OCI-LY7 (cell line): ENCODE measurements at regions not wholly inside any gene's neighbourhood (a gene's known extent, or its start where the extent isn't known, plus 50 kb on each side); places are given as distances from the start of the nearest gene placed in this dataset.

Experiments
- BruUV-seq: library from RNA; stranded (reverse); fragments of 400-500 nt; replicated peaks from 2 replicates; lab custom pipeline; 2021; lab: Mats Ljungman, UMichigan
- CTCF ChIA-PET: fragments of 300-600 bp; sonication (Branson Sonifier 250); formaldehyde crosslinking; loops from one replicate; lab custom pipeline; 2022; ENCODE audit warnings: antibody characterized with exemption; ENCODE audit not compliant: unreplicated experiment; lab: Charles Lee
- POLR2A ChIA-PET: fragments of 300-600 bp; sonication (Branson Sonifier 250); formaldehyde crosslinking; loops from one replicate; lab custom pipeline; 2022; ENCODE audit warnings: antibody characterized with exemption; lab: Charles Lee
- DNase-seq: peaks from one replicate; pipeline ENCODE4 v3.0.0-alpha.2; 2015; ENCODE audit warnings: low spot score
- H2AFZ ChIP-seq: fragments of 200-600 bp; sonication (generic), shearing (Covaris generic); 2 replicates; pipeline ENCODE4 v1.6.1; 2014; ENCODE audit warnings: mild to moderate bottlenecking, antibody characterized with exemption, low read length, moderate library complexity
- H3K27ac ChIP-seq: fragments of 200-600 bp; sonication (generic); 2 replicates; pipeline ENCODE4 v1.5.1; 2014; ENCODE audit warnings: mixed run types, low read depth, mild to moderate bottlenecking, moderate library complexity, low read length, inconsistent platforms; ENCODE audit not compliant: poor library complexity, severe bottlenecking
- H3K36me3 ChIP-seq: fragments of 200-600 bp; sonication (generic); 2 replicates; pipeline ENCODE4 v1.6.1; 2014; ENCODE audit warnings: mild to moderate bottlenecking, antibody characterized with exemption, low read length, moderate library complexity, mixed read lengths; ENCODE audit not compliant: insufficient read depth
- H3K4me1 ChIP-seq: fragments of 200-600 bp; sonication (generic); 2 replicates; pipeline ENCODE4 v1.5.1; 2014; ENCODE audit warnings: mild to moderate bottlenecking, low read length; ENCODE audit not compliant: insufficient read depth, poor library complexity, severe bottlenecking
- H3K4me2 ChIP-seq: fragments of 200-600 bp; sonication (generic); 2 replicates; pipeline ENCODE4 v1.6.1; 2014; ENCODE audit warnings: mild to moderate bottlenecking, low read length
- H3K4me3 ChIP-seq: fragments of 200-600 bp; sonication (generic); 2 replicates; pipeline ENCODE4 v1.5.1; 2014; ENCODE audit warnings: mild to moderate bottlenecking, low read depth, low read length; ENCODE audit not compliant: poor library complexity, severe bottlenecking
- H3K79me2 ChIP-seq: fragments of 200-600 bp; sonication (generic); 2 replicates; pipeline ENCODE4 v1.6.1; 2016; ENCODE audit warnings: low read depth, mild to moderate bottlenecking, low read length, moderate library complexity, mixed read lengths; ENCODE audit not compliant: insufficient read depth
- H3K9me2 ChIP-seq: fragments of 200-600 bp; sonication (generic); 2 replicates; pipeline ENCODE4 v1.6.1; 2016; ENCODE audit warnings: mild to moderate bottlenecking, low read length, mixed read lengths; ENCODE audit not compliant: insufficient read depth
- H3K9me3 ChIP-seq: fragments of 200-600 bp; sonication (generic); 2 replicates; pipeline ENCODE4 v1.6.1; 2014; ENCODE audit warnings: mild to moderate bottlenecking, mixed run types, low read length, mixed read lengths
- H4K20me1 ChIP-seq: fragments of 200-600 bp; sonication (generic); 2 replicates; pipeline ENCODE4 v1.6.1; 2014; ENCODE audit warnings: mild to moderate bottlenecking, antibody characterized with exemption, low read length, moderate library complexity, mixed read lengths; ENCODE audit not compliant: insufficient read depth
- CTCF ChIP-seq: fragments of 200-600 bp; sonication (generic); conservative IDR thresholded peaks from 2 replicates; pipeline ENCODE4 v1.5.1; 2014; ENCODE audit warnings: mild to moderate bottlenecking, antibody characterized with exemption, low read length, moderate library complexity, mixed read lengths
- EZH2phosphoT487 ChIP-seq: fragments of 200-600 bp; sonication (generic); IDR thresholded peaks from 2 replicates; pipeline ENCODE4 v1.6.1; 2018; ENCODE audit warnings: low read depth, borderline replicate concordance, mild to moderate bottlenecking, mixed run types, antibody characterized with exemption, low read length, moderate library complexity, mixed read lengths
- intact Hi-C: fragments of 100-400 bp; cut with micrococcal nuclease; formaldehyde crosslinking; loops from one replicate; pipeline ENCODE4 v1.10.0; 2022; ENCODE audit not compliant: unreplicated experiment

- Histone ChIP-seq H3K4me1 (no peaks in the 10 kb centered on the region), H2AFZ (no peak overlapping the region), H3K4me3 (no peak overlapping the region), H3K9me3 (no peaks in the 10 kb centered on the region), H3K79me2 (no peaks in the 10 kb centered on the region), H3K27ac (no peak overlapping the region), H4K20me1 (no peaks in the 10 kb centered on the region), H3K4me2 (no peak overlapping the region), H3K9me2 (no peaks in the 10 kb centered on the region), H3K36me3 (no peaks in the 10 kb centered on the region)
- intact Hi-C loops = no loop called here
- ChIA-PET CTCF (no interaction called here), POLR2A (no interaction called here)
- no peak for TF ChIP-seq CTCF
- TF ChIP-seq EZH2phosphoT487 = no peak
- BruUV-seq = no TSS peak
- DNase-seq = no peak
These were observed 603.7 kb upstream of the ALCAM start for GRCh38 chr3:104763007-104763406.

GRCh38 chr3:104764496-104764895 is 602.2 kb upstream of the ALCAM start:
- intact Hi-C loops = no loop called here
- Histone ChIP-seq H3K4me2 (no peak overlapping the region), H3K4me1 (no peaks in the 10 kb centered on the region), H3K4me3 (no peak overlapping the region), H3K27ac (no peak overlapping the region), H4K20me1 (no peaks in the 10 kb centered on the region), H3K36me3 (no peaks in the 10 kb centered on the region), H3K79me2 (no peaks in the 10 kb centered on the region), H3K9me2 (no peaks in the 10 kb centered on the region), H3K9me3 (no peaks in the 10 kb centered on the region), H2AFZ (no peak overlapping the region)
- BruUV-seq = no TSS peak
- no peak for DNase-seq
- no peak for TF ChIP-seq CTCF
- TF ChIP-seq EZH2phosphoT487 = no peak
- ChIA-PET CTCF (no interaction called here), POLR2A (interaction anchor here (0.5 to 1.2 kb wide), 4 partner anchors 8 to 592 kb away, joined by 3 read pairs; no protein-coding TSS in a partner anchor)

- ChIA-PET CTCF (no interaction called here), POLR2A (no interaction called here)
- Histone ChIP-seq H4K20me1 (no peaks in the 10 kb centered on the region), H3K36me3 (no peaks in the 10 kb centered on the region), H3K4me1 (no peaks in the 10 kb centered on the region), H3K9me2 (no peaks in the 10 kb centered on the region), H3K4me3 (no peak overlapping the region), H3K4me2 (no peak overlapping the region), H3K9me3 (no peaks in the 10 kb centered on the region), H2AFZ (no peak overlapping the region), H3K27ac (no peak overlapping the region), H3K79me2 (no peaks in the 10 kb centered on the region)
- TF ChIP-seq EZH2phosphoT487 (no peak), CTCF (no peak)
- no peak for DNase-seq
- BruUV-seq = no TSS peak
- intact Hi-C loops = no loop called here
These were observed 597.8 kb upstream of the ALCAM start for GRCh38 chr3:104768886-104769285.
